HL-60 (cell line): ENCODE measurements at regions not wholly inside any gene's neighbourhood (a gene's known extent, or its start where the extent isn't known, plus 50 kb on each side); places are given as distances from the start of the nearest gene placed in this dataset.

Source experiments
- DNase-seq, 2 experiments: peaks; one replicate each; pipeline ENCODE4 v3.0.0-alpha.2; 2010 to 2020; ENCODE audit warnings: low read depth in 1 of 2, low spot score in 1 of 2
- H3K27ac ChIP-seq: fragments of 250-450 bp; sonication (Bioruptor Pico); replicated peaks from 2 replicates; pipeline ENCODE4 v1.5.1; 2020; ENCODE audit warnings: mild to moderate bottlenecking, moderate library complexity
- H3K27me3 ChIP-seq: fragments of 250-450 bp; sonication (Bioruptor Pico); 2 replicates; pipeline ENCODE4 v1.5.1; 2021; ENCODE audit warnings: mild to moderate bottlenecking, moderate library complexity; ENCODE audit not compliant: insufficient read depth, poor library complexity, severe bottlenecking
- H3K4me3 ChIP-seq: replicated peaks from 2 replicates; pipeline ENCODE4 v1.5.1; 2011; ENCODE audit warnings: mild to moderate bottlenecking, control low read depth, low read length; ENCODE audit not compliant: insufficient read depth
- GABPA ChIP-seq: IDR thresholded peaks from 2 replicates; pipeline ENCODE4 v1.6.1; 2012; ENCODE audit warnings: low read depth
- POLR2AphosphoS5 ChIP-seq: IDR thresholded peaks from 2 replicates; pipeline ENCODE4 v1.6.1; 2012; ENCODE audit warnings: low read depth
- SPI1 ChIP-seq: IDR thresholded peaks from 2 replicates; pipeline ENCODE4 v1.6.1; 2012; ENCODE audit warnings: low read depth, mild to moderate bottlenecking, borderline replicate concordance
- TF ChIP-seq, protein P1 (sequence below): IDR thresholded peaks from 2 replicates; pipeline ENCODE4 v1.6.1; 2012; ENCODE audit warnings: low read depth; ENCODE audit not compliant: insufficient replicate concordance
- TF ChIP-seq, protein P2 (sequence below): IDR thresholded peaks from one replicate; pipeline ENCODE4 v1.5.1; 2011; ENCODE audit warnings: low read length, control low read depth, inconsistent platforms; ENCODE audit not compliant: insufficient read depth

DNA sequence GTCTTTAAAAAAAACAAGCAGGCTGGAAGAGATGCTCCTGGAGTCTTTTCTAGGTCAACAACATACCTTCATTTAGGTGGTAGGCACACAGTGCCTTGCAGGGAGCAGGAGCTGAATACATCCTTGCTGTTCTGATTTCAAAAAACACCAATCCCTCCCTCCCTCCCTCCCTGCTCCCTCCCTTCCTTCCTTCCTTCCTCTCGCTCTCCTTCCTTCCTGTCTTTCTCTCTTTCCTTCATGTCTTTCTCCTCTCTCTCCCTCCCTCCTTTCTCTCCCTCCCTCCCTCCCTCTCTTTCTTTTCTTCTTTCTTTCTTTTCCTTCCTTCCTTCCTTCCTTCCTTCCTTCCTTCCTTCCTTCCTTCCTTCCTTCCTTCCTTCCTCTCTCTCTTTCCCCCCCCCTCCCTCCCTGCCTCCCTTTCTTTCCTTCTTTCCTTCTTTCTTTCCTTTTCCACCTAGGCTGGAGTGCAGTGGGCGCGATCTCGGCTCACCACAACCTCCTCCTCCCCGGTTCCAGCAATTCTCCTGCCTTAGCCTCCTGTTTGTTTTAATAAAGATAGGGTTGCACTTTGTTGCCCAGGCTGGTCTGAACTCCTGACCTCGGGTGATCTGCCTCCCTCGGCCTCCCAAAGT lies 245.1 kb downstream of the MIAT start:
- H3K27me3 ChIP-seq: peaks cover 25% of the 10 kb centered on the region
- H3K27ac ChIP-seq: no peak overlapping the region
- TF ChIP-seq, protein P1, sequence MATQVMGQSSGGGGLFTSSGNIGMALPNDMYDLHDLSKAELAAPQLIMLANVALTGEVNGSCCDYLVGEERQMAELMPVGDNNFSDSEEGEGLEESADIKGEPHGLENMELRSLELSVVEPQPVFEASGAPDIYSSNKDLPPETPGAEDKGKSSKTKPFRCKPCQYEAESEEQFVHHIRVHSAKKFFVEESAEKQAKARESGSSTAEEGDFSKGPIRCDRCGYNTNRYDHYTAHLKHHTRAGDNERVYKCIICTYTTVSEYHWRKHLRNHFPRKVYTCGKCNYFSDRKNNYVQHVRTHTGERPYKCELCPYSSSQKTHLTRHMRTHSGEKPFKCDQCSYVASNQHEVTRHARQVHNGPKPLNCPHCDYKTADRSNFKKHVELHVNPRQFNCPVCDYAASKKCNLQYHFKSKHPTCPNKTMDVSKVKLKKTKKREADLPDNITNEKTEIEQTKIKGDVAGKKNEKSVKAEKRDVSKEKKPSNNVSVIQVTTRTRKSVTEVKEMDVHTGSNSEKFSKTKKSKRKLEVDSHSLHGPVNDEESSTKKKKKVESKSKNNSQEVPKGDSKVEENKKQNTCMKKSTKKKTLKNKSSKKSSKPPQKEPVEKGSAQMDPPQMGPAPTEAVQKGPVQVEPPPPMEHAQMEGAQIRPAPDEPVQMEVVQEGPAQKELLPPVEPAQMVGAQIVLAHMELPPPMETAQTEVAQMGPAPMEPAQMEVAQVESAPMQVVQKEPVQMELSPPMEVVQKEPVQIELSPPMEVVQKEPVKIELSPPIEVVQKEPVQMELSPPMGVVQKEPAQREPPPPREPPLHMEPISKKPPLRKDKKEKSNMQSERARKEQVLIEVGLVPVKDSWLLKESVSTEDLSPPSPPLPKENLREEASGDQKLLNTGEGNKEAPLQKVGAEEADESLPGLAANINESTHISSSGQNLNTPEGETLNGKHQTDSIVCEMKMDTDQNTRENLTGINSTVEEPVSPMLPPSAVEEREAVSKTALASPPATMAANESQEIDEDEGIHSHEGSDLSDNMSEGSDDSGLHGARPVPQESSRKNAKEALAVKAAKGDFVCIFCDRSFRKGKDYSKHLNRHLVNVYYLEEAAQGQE: no peak
- no peak for TF ChIP-seq POLR2AphosphoS5
- no peak for TF ChIP-seq GABPA
- no peak for TF ChIP-seq SPI1
- TF ChIP-seq, protein P2, sequence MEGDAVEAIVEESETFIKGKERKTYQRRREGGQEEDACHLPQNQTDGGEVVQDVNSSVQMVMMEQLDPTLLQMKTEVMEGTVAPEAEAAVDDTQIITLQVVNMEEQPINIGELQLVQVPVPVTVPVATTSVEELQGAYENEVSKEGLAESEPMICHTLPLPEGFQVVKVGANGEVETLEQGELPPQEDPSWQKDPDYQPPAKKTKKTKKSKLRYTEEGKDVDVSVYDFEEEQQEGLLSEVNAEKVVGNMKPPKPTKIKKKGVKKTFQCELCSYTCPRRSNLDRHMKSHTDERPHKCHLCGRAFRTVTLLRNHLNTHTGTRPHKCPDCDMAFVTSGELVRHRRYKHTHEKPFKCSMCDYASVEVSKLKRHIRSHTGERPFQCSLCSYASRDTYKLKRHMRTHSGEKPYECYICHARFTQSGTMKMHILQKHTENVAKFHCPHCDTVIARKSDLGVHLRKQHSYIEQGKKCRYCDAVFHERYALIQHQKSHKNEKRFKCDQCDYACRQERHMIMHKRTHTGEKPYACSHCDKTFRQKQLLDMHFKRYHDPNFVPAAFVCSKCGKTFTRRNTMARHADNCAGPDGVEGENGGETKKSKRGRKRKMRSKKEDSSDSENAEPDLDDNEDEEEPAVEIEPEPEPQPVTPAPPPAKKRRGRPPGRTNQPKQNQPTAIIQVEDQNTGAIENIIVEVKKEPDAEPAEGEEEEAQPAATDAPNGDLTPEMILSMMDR: no peak
- DNase-seq: no peak
- no peak overlapping the region for H3K4me3 ChIP-seq

DNA sequence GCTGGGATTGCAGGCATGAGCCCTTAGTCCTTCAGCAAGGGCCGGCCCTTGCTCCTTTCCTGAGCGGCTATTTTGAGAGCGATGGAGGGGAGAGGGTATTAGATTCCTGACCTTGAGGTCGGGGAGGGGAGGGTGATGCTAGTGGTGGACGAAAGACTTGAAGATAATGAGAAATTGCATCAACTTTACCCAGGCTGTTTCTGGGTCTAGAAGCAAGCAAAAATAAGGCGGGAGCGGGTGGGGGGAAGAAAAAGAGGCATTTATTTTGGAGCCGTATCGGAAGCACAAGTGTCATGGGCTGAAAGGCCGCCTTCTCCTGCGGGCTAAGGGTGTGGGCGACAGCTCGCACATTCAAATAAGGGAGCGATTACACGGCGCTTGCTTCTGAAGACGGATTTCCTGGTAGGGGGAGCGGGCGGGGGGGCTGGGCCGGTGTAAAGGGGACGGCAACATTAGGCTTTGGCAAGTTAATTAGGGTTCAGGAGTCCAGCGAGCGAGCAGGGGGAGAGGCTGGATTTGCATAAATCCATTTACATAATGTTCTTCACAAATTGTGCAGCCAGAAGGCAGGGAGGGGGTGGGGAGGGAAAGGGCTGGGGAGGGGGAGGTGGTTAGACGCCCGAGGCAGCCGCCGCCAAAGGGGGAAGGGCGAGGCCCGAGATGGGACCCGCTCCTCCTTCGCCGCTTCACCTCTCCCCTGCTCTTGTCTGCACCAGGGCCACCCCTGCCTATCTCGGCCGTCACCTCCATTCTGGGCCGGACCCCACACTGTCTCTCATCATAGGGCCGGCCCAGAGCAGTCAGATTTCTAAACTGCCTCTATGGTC lies 245.9 kb downstream of the MIAT start:
- peaks cover 25% of the 10 kb centered on the region for H3K27me3 ChIP-seq
- TF ChIP-seq GABPA (no peak), POLR2AphosphoS5 (no peak), SPI1 (no peak)
- TF ChIP-seq, protein P2: no peak
- TF ChIP-seq, protein P1: no peak
- no peak for DNase-seq
- H3K4me3 ChIP-seq: no peak overlapping the region
- no peak overlapping the region for H3K27ac ChIP-seq

DNA sequence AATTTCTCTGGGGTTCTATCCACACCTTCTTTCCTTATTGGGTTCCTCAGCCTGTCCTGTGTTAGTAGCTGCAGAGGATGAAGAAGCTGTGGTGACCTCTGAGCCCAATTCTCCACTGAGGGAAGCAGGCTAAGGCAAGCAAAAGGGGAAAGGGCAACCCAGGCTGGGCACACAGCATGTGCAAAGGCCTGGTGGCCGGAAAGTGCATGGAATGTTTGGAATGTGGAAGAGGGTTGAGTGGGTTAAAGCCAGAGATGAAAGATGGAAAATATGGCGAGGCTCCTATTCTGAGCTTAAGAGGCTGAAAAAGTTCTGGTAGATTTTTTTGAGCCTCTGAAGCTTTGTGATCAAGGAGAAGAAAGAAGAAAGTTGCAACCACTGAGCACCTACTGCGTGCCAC lies 247.1 kb downstream of the MIAT start:
- TF ChIP-seq GABPA: no peak
- TF ChIP-seq, protein P1: no peak
- TF ChIP-seq SPI1: no peak
- TF ChIP-seq, protein P2: no peak
- no peak for TF ChIP-seq POLR2AphosphoS5
- H3K27me3 ChIP-seq: peaks cover 19% of the 10 kb centered on the region
- DNase-seq: no peak
- no peak overlapping the region for H3K4me3 ChIP-seq
- H3K27ac ChIP-seq: no peak overlapping the region
